ENCODE measurements at regions not wholly inside any gene's neighbourhood (a gene's known extent, or its start where the extent isn't known, plus 50 kb on each side); places are given as distances from the start of the nearest gene placed in this dataset.

- TF ChIP-seq, protein P1, sequence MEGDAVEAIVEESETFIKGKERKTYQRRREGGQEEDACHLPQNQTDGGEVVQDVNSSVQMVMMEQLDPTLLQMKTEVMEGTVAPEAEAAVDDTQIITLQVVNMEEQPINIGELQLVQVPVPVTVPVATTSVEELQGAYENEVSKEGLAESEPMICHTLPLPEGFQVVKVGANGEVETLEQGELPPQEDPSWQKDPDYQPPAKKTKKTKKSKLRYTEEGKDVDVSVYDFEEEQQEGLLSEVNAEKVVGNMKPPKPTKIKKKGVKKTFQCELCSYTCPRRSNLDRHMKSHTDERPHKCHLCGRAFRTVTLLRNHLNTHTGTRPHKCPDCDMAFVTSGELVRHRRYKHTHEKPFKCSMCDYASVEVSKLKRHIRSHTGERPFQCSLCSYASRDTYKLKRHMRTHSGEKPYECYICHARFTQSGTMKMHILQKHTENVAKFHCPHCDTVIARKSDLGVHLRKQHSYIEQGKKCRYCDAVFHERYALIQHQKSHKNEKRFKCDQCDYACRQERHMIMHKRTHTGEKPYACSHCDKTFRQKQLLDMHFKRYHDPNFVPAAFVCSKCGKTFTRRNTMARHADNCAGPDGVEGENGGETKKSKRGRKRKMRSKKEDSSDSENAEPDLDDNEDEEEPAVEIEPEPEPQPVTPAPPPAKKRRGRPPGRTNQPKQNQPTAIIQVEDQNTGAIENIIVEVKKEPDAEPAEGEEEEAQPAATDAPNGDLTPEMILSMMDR (IDR thresholded peaks at IDR 0.05; ENCODE audit: low read length) = no peak
- TF ChIP-seq EZH2 (optimal IDR thresholded peaks at IDR 0.05; ENCODE audit: low read depth, low read length) (no peak), EZH2phosphoT487 (IDR thresholded peaks at IDR 0.05; ENCODE audit: low read length) (no peak)
Observed at GRCh38 chr9:29241320-29241719, 1668.0 kb upstream of the C9orf72 start.
